DOHH2 (cell line): ENCODE measurements at regions not wholly inside any gene's neighbourhood (a gene's known extent, or its start where the extent isn't known, plus 50 kb on each side); places are given as distances from the start of the nearest gene placed in this dataset.

Source experiments
- H3F3A ChIP-seq: fragments of 200-600 bp; sonication (generic), shearing (Covaris generic); 2 replicates; pipeline ENCODE4 v1.6.0; 2016; ENCODE audit warnings: antibody characterized with exemption, mild to moderate bottlenecking; ENCODE audit not compliant: control insufficient read depth, insufficient read depth
- H3K27ac ChIP-seq: fragments of 200-600 bp; sonication (generic); 2 replicates; pipeline ENCODE4 v1.5.1; 2014; ENCODE audit warnings: low read depth, mild to moderate bottlenecking, low read length, moderate library complexity
- H3K27me3 ChIP-seq: fragments of 200-600 bp; sonication (generic); 2 replicates; pipeline ENCODE4 v1.6.1; 2014; ENCODE audit warnings: mild to moderate bottlenecking, low read length, mixed read lengths; ENCODE audit not compliant: control insufficient read depth
- H3K36me3 ChIP-seq: fragments of 200-600 bp; sonication (generic); 2 replicates; pipeline ENCODE4 v1.6.1; 2014; ENCODE audit warnings: mild to moderate bottlenecking, low read length, moderate library complexity, mixed read lengths; ENCODE audit not compliant: control insufficient read depth
- H3K4me1 ChIP-seq: fragments of 200-600 bp; sonication (generic); 2 replicates; pipeline ENCODE4 v1.6.1; 2014; ENCODE audit warnings: mild to moderate bottlenecking, low read length, mixed read lengths; ENCODE audit not compliant: control insufficient read depth
- H3K4me2 ChIP-seq: fragments of 200-600 bp; sonication (generic); 2 replicates; pipeline ENCODE4 v1.6.0; 2014; ENCODE audit warnings: mild to moderate bottlenecking, low read length, moderate library complexity
- H3K4me3 ChIP-seq: fragments of 200-600 bp; sonication (generic); 2 replicates; pipeline ENCODE4 v1.5.1; 2014; ENCODE audit warnings: mild to moderate bottlenecking, low read length, mixed read lengths
- H3K79me2 ChIP-seq: fragments of 200-600 bp; sonication (generic); 2 replicates; pipeline ENCODE4 v1.6.1; 2014; ENCODE audit warnings: mild to moderate bottlenecking, low read length, mixed read lengths; ENCODE audit not compliant: control insufficient read depth
- H3K9me2 ChIP-seq: fragments of 200-600 bp; sonication (generic); replicated peaks from 2 replicates; pipeline ENCODE4 v1.6.1; 2014; ENCODE audit warnings: mild to moderate bottlenecking, low read length, mixed read lengths; ENCODE audit not compliant: control insufficient read depth
- H3K9me3 ChIP-seq: fragments of 200-600 bp; sonication (generic); 2 replicates; pipeline ENCODE4 v1.6.1; 2014; ENCODE audit warnings: antibody characterized with exemption, low read length, mixed read lengths; ENCODE audit not compliant: control insufficient read depth, insufficient read depth
- H4K20me1 ChIP-seq: fragments of 200-600 bp; sonication (generic); 2 replicates; pipeline ENCODE4 v1.6.0; 2014; ENCODE audit warnings: low read depth, mild to moderate bottlenecking, antibody characterized with exemption, low read length, moderate library complexity; ENCODE audit not compliant: control insufficient read depth, insufficient read depth
- CTCF ChIP-seq: fragments of 200-600 bp; sonication (generic); IDR thresholded peaks from one replicate; pipeline ENCODE4 v1.5.1; 2014; ENCODE audit warnings: antibody characterized with exemption, mild to moderate bottlenecking, low read depth, low read length; ENCODE audit not compliant: poor library complexity, severe bottlenecking
- EZH2phosphoT487 ChIP-seq: fragments of 200-600 bp; sonication (generic); IDR thresholded peaks from 2 replicates; pipeline ENCODE4 v1.6.1; 2017; ENCODE audit warnings: borderline replicate concordance, mild to moderate bottlenecking, antibody characterized with exemption, low read length, moderate library complexity, mixed read lengths

- Histone ChIP-seq H4K20me1 (no peaks in the 10 kb centered on the region), H3K4me1 (no peaks in the 10 kb centered on the region), H3K27me3 (no peaks in the 10 kb centered on the region), H3K9me2 (no peaks in the 10 kb centered on the region), H3K36me3 (no peaks in the 10 kb centered on the region), H3K4me3 (no peak overlapping the region), H3K4me2 (no peak overlapping the region), H3K27ac (no peak overlapping the region), H3K79me2 (no peaks in the 10 kb centered on the region), H3K9me3 (no peaks in the 10 kb centered on the region), H3F3A (no peaks in the 10 kb centered on the region)
- TF ChIP-seq EZH2phosphoT487 (no peak), CTCF (no peak)
Measured at GRCh38 chr13:97582170-97582569, 148.2 kb downstream of the RAP2A start.

GRCh38 chr13:97583907-97584497 is 150.0 kb downstream of the RAP2A start:
- Histone ChIP-seq H3K36me3 (no peaks in the 10 kb centered on the region), H3K9me2 (no peaks in the 10 kb centered on the region), H3K79me2 (no peaks in the 10 kb centered on the region), H3K4me1 (no peaks in the 10 kb centered on the region), H3K4me3 (no peak overlapping the region), H3K9me3 (no peaks in the 10 kb centered on the region), H3F3A (no peaks in the 10 kb centered on the region), H3K27ac (no peak overlapping the region), H3K27me3 (no peaks in the 10 kb centered on the region), H4K20me1 (no peaks in the 10 kb centered on the region), H3K4me2 (no peak overlapping the region)
- TF ChIP-seq EZH2phosphoT487 (no peak), CTCF (no peak)

- no peak for TF ChIP-seq EZH2phosphoT487
- TF ChIP-seq CTCF: no peak
Measured at GRCh38 chr13:97586941-97587340, 153.0 kb downstream of the RAP2A start.

GRCh38 chr13:97588993-97589392 is 155.0 kb downstream of the RAP2A start:
- H3K36me3 ChIP-seq: no peaks in the 10 kb centered on the region
- H3K4me1 ChIP-seq: no peaks in the 10 kb centered on the region
- H3K9me2 ChIP-seq: no peaks in the 10 kb centered on the region
- no peaks in the 10 kb centered on the region for H4K20me1 ChIP-seq
- no peak for TF ChIP-seq CTCF
- no peak for TF ChIP-seq EZH2phosphoT487
- H3K27ac ChIP-seq: no peak overlapping the region
- no peaks in the 10 kb centered on the region for H3K9me3 ChIP-seq
- H3F3A ChIP-seq: no peaks in the 10 kb centered on the region
- H3K27me3 ChIP-seq: no peaks in the 10 kb centered on the region
- H3K4me2 ChIP-seq: no peak overlapping the region
- no peak overlapping the region for H3K4me3 ChIP-seq
- no peaks in the 10 kb centered on the region for H3K79me2 ChIP-seq

More at GRCh38 chr13:97586941-97587340, 153.0 kb downstream of the RAP2A start:
- H3K9me2 ChIP-seq: no peaks in the 10 kb centered on the region
- no peaks in the 10 kb centered on the region for H4K20me1 ChIP-seq
- no peak overlapping the region for H3K4me3 ChIP-seq
- no peaks in the 10 kb centered on the region for H3F3A ChIP-seq
- no peaks in the 10 kb centered on the region for H3K4me1 ChIP-seq
- H3K9me3 ChIP-seq: no peaks in the 10 kb centered on the region
- H3K27me3 ChIP-seq: no peaks in the 10 kb centered on the region
- no peaks in the 10 kb centered on the region for H3K36me3 ChIP-seq
- H3K27ac ChIP-seq: no peak overlapping the region
- no peaks in the 10 kb centered on the region for H3K79me2 ChIP-seq
- no peak overlapping the region for H3K4me2 ChIP-seq
